ENCODE measurements at regions not wholly inside any gene's neighbourhood (a gene's known extent, or its start where the extent isn't known, plus 50 kb on each side); places are given as distances from the start of the nearest gene placed in this dataset.

GRCh38 chr9:27934471-27934870, 361.2 kb upstream of the C9orf72 start:
- TF ChIP-seq CTCF (IDR thresholded peaks at IDR 0.05; ENCODE audit: low read length) (no peak), EZH2 (IDR thresholded peaks at IDR 0.05; ENCODE audit: borderline replicate concordance, low read length) (no peak)
